DND-41 (cell line): ENCODE measurements at regions not wholly inside any gene's neighbourhood (a gene's known extent, or its start where the extent isn't known, plus 50 kb on each side); places are given as distances from the start of the nearest gene placed in this dataset.

Experiments
- ATAC-seq: fragments of 200-7000 bp; cut with Tn5 transposase; 3 replicates; pipeline ENCODE4 v1.9.1; 2021; ENCODE audit warnings: low read depth; ENCODE audit not compliant: insufficient read depth
- DNase-seq: peaks from one replicate; pipeline ENCODE4 v3.0.0-alpha.2; 2020
- H2AFZ ChIP-seq: 2 replicates; pipeline ENCODE4 v1.6.0; 2012; ENCODE audit warnings: low read depth, low read length
- H3K27ac ChIP-seq: 2 replicates; pipeline ENCODE4 v1.5.1; 2012; ENCODE audit warnings: low read length, inconsistent platforms
- H3K27me3 ChIP-seq: fragments of 200-600 bp; sonication (generic); 2 replicates; pipeline ENCODE4 v1.6.0; 2012; ENCODE audit warnings: low read length, mild to moderate bottlenecking, inconsistent platforms; ENCODE audit not compliant: insufficient read depth, poor library complexity
- H3K36me3 ChIP-seq: 2 replicates; pipeline ENCODE4 v1.5.1; 2012; ENCODE audit warnings: low read length, inconsistent platforms; ENCODE audit not compliant: insufficient read depth
- H3K4me1 ChIP-seq: 2 replicates; pipeline ENCODE4 v1.5.1; 2012; ENCODE audit warnings: mild to moderate bottlenecking, low read length; ENCODE audit not compliant: insufficient read depth
- H3K4me2 ChIP-seq: 2 replicates; pipeline ENCODE4 v1.6.0; 2012; ENCODE audit warnings: mild to moderate bottlenecking, moderate library complexity, low read length, inconsistent platforms; ENCODE audit not compliant: insufficient read depth
- H3K4me3 ChIP-seq, 2 experiments: fragments of 200-600 bp in 1 of 2; shearing (Covaris generic) in 1 of 2; 2 replicates each; pipeline ENCODE4 v1.5.1; 2012 to 2016; ENCODE audit warnings: inconsistent platforms in 2 of 2, low read length in 2 of 2, mild to moderate bottlenecking in 2 of 2, low read depth in 1 of 2, moderate library complexity in 1 of 2
- H3K79me2 ChIP-seq: 2 replicates; pipeline ENCODE4 v1.6.0; 2012; ENCODE audit warnings: low read length, inconsistent platforms; ENCODE audit not compliant: insufficient read depth
- H3K9ac ChIP-seq: 2 replicates; pipeline ENCODE4 v1.6.0; 2012; ENCODE audit warnings: low read depth, mild to moderate bottlenecking, inconsistent platforms, low read length, moderate library complexity
- H3K9me3 ChIP-seq: 2 replicates; pipeline ENCODE4 v1.5.1; 2012; ENCODE audit warnings: low read length, moderate library complexity, mild to moderate bottlenecking, inconsistent platforms; ENCODE audit not compliant: insufficient read depth, severe bottlenecking
- H4K20me1 ChIP-seq: 2 replicates; pipeline ENCODE4 v1.6.0; 2012; ENCODE audit warnings: low read length; ENCODE audit not compliant: insufficient read depth
- CTCF ChIP-seq: IDR thresholded peaks from 2 replicates; pipeline ENCODE4 v1.5.1; 2012; ENCODE audit warnings: borderline replicate concordance, low read length, moderate library complexity, mild to moderate bottlenecking; ENCODE audit not compliant: poor library complexity, severe bottlenecking; ENCODE audit errors: extremely low read depth
- EZH2 ChIP-seq: IDR thresholded peaks from 3 replicates; pipeline ENCODE4 v1.6.1; 2012; ENCODE audit warnings: borderline replicate concordance, low read depth, mild to moderate bottlenecking, moderate library complexity, low read length, inconsistent platforms; ENCODE audit not compliant: severe bottlenecking

GRCh38 chr9:107557236-107557990 is 67.8 kb upstream of the KLF4 start:
- H3K4me3 ChIP-seq, result no peak overlapping the region
- no peak overlapping the region for H3K27ac ChIP-seq
- no peaks in the 10 kb centered on the region for H3K9me3 ChIP-seq
- H3K9ac ChIP-seq, result no peak overlapping the region
- no peak overlapping the region for H3K4me2 ChIP-seq
- DNase-seq (no peak), ATAC-seq (no peak)
- no peak overlapping the region for H2AFZ ChIP-seq
- no peaks in the 10 kb centered on the region for H3K4me1 ChIP-seq
- TF ChIP-seq EZH2 (no peak), CTCF (no peak)
- H4K20me1 ChIP-seq, result no peaks in the 10 kb centered on the region
- H3K27me3 ChIP-seq, result no peaks in the 10 kb centered on the region
- H3K79me2 ChIP-seq, result no peaks in the 10 kb centered on the region
- H3K36me3 ChIP-seq, result no peaks in the 10 kb centered on the region

- Histone ChIP-seq H3K27me3 (no peaks in the 10 kb centered on the region), H3K9ac (no peak overlapping the region)
- no peak for DNase-seq
These were observed 65.1 kb upstream of the KLF4 start for GRCh38 chr9:107554636-107555035.

GRCh38 chr9:107548298-107549142 is 59.0 kb upstream of the KLF4 start:
- Histone ChIP-seq H2AFZ (no peak overlapping the region), H3K9ac (no peak overlapping the region), H3K4me2 (no peak overlapping the region)

More at GRCh38 chr9:107554636-107555035, 65.1 kb upstream of the KLF4 start:
- TF ChIP-seq CTCF (no peak), EZH2 (no peak)
- Histone ChIP-seq H3K79me2 (no peaks in the 10 kb centered on the region), H2AFZ (no peak overlapping the region), H3K4me1 (no peaks in the 10 kb centered on the region), H3K36me3 (no peaks in the 10 kb centered on the region), H3K4me3 (no peak overlapping the region), H3K4me2 (no peak overlapping the region), H4K20me1 (no peaks in the 10 kb centered on the region), H3K27ac (no peak overlapping the region), H3K9me3 (no peaks in the 10 kb centered on the region)
- no peak for ATAC-seq

More at GRCh38 chr9:107548298-107549142, 59.0 kb upstream of the KLF4 start:
- no peak overlapping the region for H3K27ac ChIP-seq
- H3K9me3 ChIP-seq, result no peaks in the 10 kb centered on the region
- H3K27me3 ChIP-seq, result no peaks in the 10 kb centered on the region
- DNase-seq, result no peak
- no peaks in the 10 kb centered on the region for H3K79me2 ChIP-seq
- H3K36me3 ChIP-seq, result no peaks in the 10 kb centered on the region
- H4K20me1 ChIP-seq, result no peaks in the 10 kb centered on the region
- no peaks in the 10 kb centered on the region for H3K4me1 ChIP-seq
- H3K4me3 ChIP-seq, result no peak overlapping the region
- TF ChIP-seq EZH2 (no peak), CTCF (no peak)
- no peak for ATAC-seq
